IMR-90 (cell line): ENCODE measurements at regions not wholly inside any gene's neighbourhood (a gene's known extent, or its start where the extent isn't known, plus 50 kb on each side); places are given as distances from the start of the nearest gene placed in this dataset.

ENCODE experiments used
- ATAC-seq: fragments of 200-7000 bp; cut with Tn5 transposase; 2 replicates; pipeline ENCODE4 v1.9.1; 2020; ENCODE audit warnings: low read depth, mild to moderate bottlenecking, moderate library complexity
- BruUV-seq: library from RNA; stranded (reverse); fragments of 400-500 nt; replicated peaks from 2 replicates; lab custom pipeline; 2021; lab: Mats Ljungman, UMichigan
- CTCF ChIA-PET: fragments of 300-600 bp; formaldehyde crosslinking; extraction: SDS; loops from one replicate; lab custom pipeline; 2021; ENCODE audit warnings: antibody characterized with exemption; lab: Yijun Ruan, JAX
- POLR2A ChIA-PET: fragments of 300-600 bp; sonication (Branson Sonifier 250); formaldehyde crosslinking; loops from one replicate; lab custom pipeline; 2022; ENCODE audit warnings: antibody characterized with exemption; ENCODE audit not compliant: unreplicated experiment; lab: Charles Lee
- DNase-seq: peaks from one replicate; pipeline ENCODE4 v3.0.0; 2013
- H2AFZ ChIP-seq: replicated peaks from 2 replicates; pipeline ENCODE3; 2013; ENCODE audit warnings: low read length, mild to moderate bottlenecking; ENCODE audit not compliant: poor library complexity
- H2AK5ac ChIP-seq: 2 replicates; pipeline ENCODE4 v1.6.1; 2013; ENCODE audit warnings: low read depth, low read length, inconsistent platforms
- H2AK9ac ChIP-seq: replicated peaks from 2 replicates; pipeline ENCODE3; 2013; ENCODE audit warnings: mild to moderate bottlenecking, low read depth, low read length, moderate library complexity; ENCODE audit not compliant: poor library complexity
- H2BK120ac ChIP-seq: 2 replicates; pipeline ENCODE4 v1.6.1; 2013; ENCODE audit warnings: low read depth, low read length, inconsistent platforms
- H2BK15ac ChIP-seq: 3 replicates; pipeline ENCODE4 v1.6.1; 2013; ENCODE audit warnings: low read depth, low read length, inconsistent platforms
- H2BK20ac ChIP-seq: 2 replicates; pipeline ENCODE4 v1.6.1; 2013; ENCODE audit warnings: low read depth, mild to moderate bottlenecking, inconsistent platforms, low read length, moderate library complexity
- H2BK5ac ChIP-seq: 2 replicates; pipeline ENCODE4 v1.6.1; 2013; ENCODE audit warnings: mild to moderate bottlenecking, low read depth, low read length, inconsistent platforms; ENCODE audit not compliant: poor library complexity, severe bottlenecking
- H3K14ac ChIP-seq: replicated peaks from 2 replicates; pipeline ENCODE4 v1.6.1; 2013; ENCODE audit warnings: low read depth, low read length, inconsistent platforms
- H3K18ac ChIP-seq: 2 replicates; pipeline ENCODE4 v1.6.1; 2013; ENCODE audit warnings: low read depth, low read length, control low read depth
- H3K23ac ChIP-seq: 2 replicates; pipeline ENCODE4 v1.6.1; 2013; ENCODE audit warnings: low read depth, low read length, inconsistent platforms
- H3K27ac ChIP-seq: 2 replicates; pipeline ENCODE4 v1.5.1; 2013; ENCODE audit warnings: mild to moderate bottlenecking, control low read depth, low read length; ENCODE audit not compliant: insufficient read depth
- H3K27me3 ChIP-seq: 2 replicates; pipeline ENCODE4 v1.6.1; 2013; ENCODE audit warnings: low read length; ENCODE audit not compliant: control insufficient read depth, insufficient read depth
- H3K36me3 ChIP-seq: 2 replicates; pipeline ENCODE4 v1.6.1; 2013; ENCODE audit warnings: low read length, mixed read lengths; ENCODE audit not compliant: control insufficient read depth, insufficient read depth
- H3K4ac ChIP-seq: 2 replicates; pipeline ENCODE4 v1.6.1; 2013; ENCODE audit warnings: low read depth, low read length, inconsistent platforms
- H3K4me1 ChIP-seq: 2 replicates; pipeline ENCODE4 v1.6.1; 2013; ENCODE audit warnings: low read length, mixed read lengths; ENCODE audit not compliant: control insufficient read depth, insufficient read depth
- H3K4me2 ChIP-seq: 2 replicates; pipeline ENCODE4 v1.6.1; 2013; ENCODE audit warnings: low read depth, mild to moderate bottlenecking, control low read depth, low read length, moderate library complexity
- H3K4me3 ChIP-seq: 2 replicates; pipeline ENCODE4 v1.5.1; 2013; ENCODE audit warnings: low read depth, mild to moderate bottlenecking, control low read depth, low read length, moderate library complexity; ENCODE audit not compliant: insufficient read depth
- H3K56ac ChIP-seq: 2 replicates; pipeline ENCODE4 v1.6.1; 2013; ENCODE audit warnings: low read length, inconsistent platforms; ENCODE audit not compliant: insufficient read depth; ENCODE audit errors: extremely low read depth
- H3K79me1 ChIP-seq, 2 experiments: 2 replicates each; pipeline ENCODE4 v1.6.1; 2013; ENCODE audit warnings: low read length in 2 of 2, inconsistent platforms in 1 of 2, low read depth in 1 of 2
- H3K9ac ChIP-seq: 2 replicates; pipeline ENCODE4 v1.6.1; 2013; ENCODE audit warnings: low read depth, low read length, control low read depth
- H3K9me1 ChIP-seq: 2 replicates; pipeline ENCODE4 v1.6.1; 2013; ENCODE audit warnings: low read length, inconsistent platforms; ENCODE audit not compliant: insufficient read depth
- H3K9me3 ChIP-seq: 2 replicates; pipeline ENCODE4 v1.6.1; 2013; ENCODE audit warnings: low read length; ENCODE audit not compliant: control insufficient read depth, insufficient read depth
- H4K20me1 ChIP-seq: 2 replicates; pipeline ENCODE4 v1.6.1; 2013; ENCODE audit warnings: low read length, inconsistent platforms; ENCODE audit not compliant: insufficient read depth
- H4K5ac ChIP-seq: 2 replicates; pipeline ENCODE4 v1.6.1; 2013; ENCODE audit warnings: mild to moderate bottlenecking, low read depth, low read length, control low read depth
- H4K8ac ChIP-seq, 2 experiments: 2 replicates each; pipeline ENCODE4 v1.6.1; 2013; ENCODE audit warnings: low read depth in 2 of 2, low read length in 2 of 2, control low read depth in 1 of 2, inconsistent platforms in 1 of 2
- H4K91ac ChIP-seq: 2 replicates; pipeline ENCODE4 v1.6.1; 2013; ENCODE audit warnings: low read depth, low read length, inconsistent platforms; ENCODE audit not compliant: insufficient read depth
- MXI1 ChIP-seq: IDR thresholded peaks from 2 replicates; pipeline ENCODE4 v1.6.1; 2012; ENCODE audit warnings: low read depth, mild to moderate bottlenecking, low read length, moderate library complexity, borderline replicate concordance
- RFX5 ChIP-seq: IDR thresholded peaks from 2 replicates; pipeline ENCODE4 v1.8.0; 2012; ENCODE audit warnings: low read depth, mild to moderate bottlenecking, low read length, moderate library complexity
- WGBS, 2 experiments: methylation state at CpG; one replicate each; pipeline versions ENCODE4 v1.1.5 to v1.1.7; 2013; ENCODE audit warnings: missing lambda C conversion rate in 2 of 2; ENCODE audit not compliant: insufficient read length in 1 of 2; ENCODE audit errors: extremely low coverage in 2 of 2; 5-methylcytosine and 5-hydroxymethylcytosine counted together
- dilution Hi-C: fragments of 300-500 bp; cut with HindIII; formaldehyde crosslinking; loops from one replicate; pipeline ENCODE4 v1.14.3; 2018; ENCODE audit warnings: low sequenced_read_pairs; ENCODE audit not compliant: unreplicated experiment
- in situ Hi-C: fragments of 300-500 bp; cut with MboI; formaldehyde crosslinking; loops from 3 replicates; pipeline ENCODE4 v1.14.3; 2019; ENCODE audit warnings: low sequenced_read_pairs, inconsistent platforms, mixed read lengths
- intact Hi-C: fragments of 100-400 bp; cut with micrococcal nuclease; formaldehyde crosslinking; loops from 2 replicates; pipeline ENCODE4 v1.10.0; 2022

- no peaks in the 10 kb centered on the region for H3K79me1 ChIP-seq
- H3K9me1 ChIP-seq, result no peaks in the 10 kb centered on the region
- H2BK5ac ChIP-seq, result no peak overlapping the region
- no peak overlapping the region for H3K23ac ChIP-seq
- H3K56ac ChIP-seq, result no peak overlapping the region
- no peak overlapping the region for H4K5ac ChIP-seq
- intact Hi-C loops (no loop called here), dilution Hi-C loops (no loop called here), in situ Hi-C loops (no loop called here)
- H3K27me3 ChIP-seq, result no peaks in the 10 kb centered on the region
- H3K27ac ChIP-seq, result no peak overlapping the region
- no peak overlapping the region for H4K91ac ChIP-seq
- H2AFZ ChIP-seq, result no peak overlapping the region
- H3K14ac ChIP-seq, result no peak overlapping the region
- H2BK20ac ChIP-seq, result no peak overlapping the region
- H3K4ac ChIP-seq, result no peak overlapping the region
- no CpG with 5 or more reads among the region's 4 CpGs for WGBS, 2 experiments
- H2BK15ac ChIP-seq, result no peak overlapping the region
- peaks cover 34% of the 10 kb centered on the region for H3K9me3 ChIP-seq
- DNase-seq, result no peak
- ATAC-seq, result no peak
- ChIA-PET CTCF (no interaction called here), POLR2A (no interaction called here)
- BruUV-seq, result no TSS peak
- H3K4me2 ChIP-seq, result no peak overlapping the region
- H3K36me3 ChIP-seq, result no peaks in the 10 kb centered on the region
- H4K8ac ChIP-seq, result no peak overlapping the region
- TF ChIP-seq MXI1, result no peak
- no peak for TF ChIP-seq RFX5
- no peaks in the 10 kb centered on the region for H3K4me1 ChIP-seq
- H2AK5ac ChIP-seq, result no peak overlapping the region
- H2BK120ac ChIP-seq, result no peak overlapping the region
- H3K9ac ChIP-seq, result no peak overlapping the region
- H2AK9ac ChIP-seq, result no peak overlapping the region
- no peak overlapping the region for H3K4me3 ChIP-seq
- H3K18ac ChIP-seq, result no peak overlapping the region
- H4K20me1 ChIP-seq, result no peaks in the 10 kb centered on the region
Measured at GRCh38 chr15:27679203-27679602, 419.9 kb downstream of the OCA2 start.
